IMR-90 (cell line): ENCODE measurements at regions not wholly inside any gene's neighbourhood (a gene's known extent, or its start where the extent isn't known, plus 50 kb on each side); places are given as distances from the start of the nearest gene placed in this dataset.

Source experiments
- ATAC-seq: fragments of 200-7000 bp; cut with Tn5 transposase; 2 replicates; pipeline ENCODE4 v1.9.1; 2020; ENCODE audit warnings: low read depth, mild to moderate bottlenecking, moderate library complexity
- BruUV-seq: library from RNA; stranded (reverse); fragments of 400-500 nt; replicated peaks from 2 replicates; lab custom pipeline; 2021; lab: Mats Ljungman, UMichigan
- CTCF ChIA-PET: fragments of 300-600 bp; formaldehyde crosslinking; extraction: SDS; loops from one replicate; lab custom pipeline; 2021; ENCODE audit warnings: antibody characterized with exemption; lab: Yijun Ruan, JAX
- POLR2A ChIA-PET: fragments of 300-600 bp; sonication (Branson Sonifier 250); formaldehyde crosslinking; loops from one replicate; lab custom pipeline; 2022; ENCODE audit warnings: antibody characterized with exemption; ENCODE audit not compliant: unreplicated experiment; lab: Charles Lee
- DNase-seq: peaks from one replicate; pipeline ENCODE4 v3.0.0; 2013
- H2AFZ ChIP-seq: replicated peaks from 2 replicates; pipeline ENCODE3; 2013; ENCODE audit warnings: low read length, mild to moderate bottlenecking; ENCODE audit not compliant: poor library complexity
- H2AK5ac ChIP-seq: 2 replicates; pipeline ENCODE4 v1.6.1; 2013; ENCODE audit warnings: low read depth, low read length, inconsistent platforms
- H2AK9ac ChIP-seq: replicated peaks from 2 replicates; pipeline ENCODE3; 2013; ENCODE audit warnings: mild to moderate bottlenecking, low read depth, low read length, moderate library complexity; ENCODE audit not compliant: poor library complexity
- H2BK120ac ChIP-seq: 2 replicates; pipeline ENCODE4 v1.6.1; 2013; ENCODE audit warnings: low read depth, low read length, inconsistent platforms
- H2BK15ac ChIP-seq: 3 replicates; pipeline ENCODE4 v1.6.1; 2013; ENCODE audit warnings: low read depth, low read length, inconsistent platforms
- H2BK20ac ChIP-seq: 2 replicates; pipeline ENCODE4 v1.6.1; 2013; ENCODE audit warnings: low read depth, mild to moderate bottlenecking, inconsistent platforms, low read length, moderate library complexity
- H2BK5ac ChIP-seq: 2 replicates; pipeline ENCODE4 v1.6.1; 2013; ENCODE audit warnings: mild to moderate bottlenecking, low read depth, low read length, inconsistent platforms; ENCODE audit not compliant: poor library complexity, severe bottlenecking
- H3K14ac ChIP-seq: replicated peaks from 2 replicates; pipeline ENCODE4 v1.6.1; 2013; ENCODE audit warnings: low read depth, low read length, inconsistent platforms
- H3K18ac ChIP-seq: 2 replicates; pipeline ENCODE4 v1.6.1; 2013; ENCODE audit warnings: low read depth, low read length, control low read depth
- H3K23ac ChIP-seq: 2 replicates; pipeline ENCODE4 v1.6.1; 2013; ENCODE audit warnings: low read depth, low read length, inconsistent platforms
- H3K27ac ChIP-seq: 2 replicates; pipeline ENCODE4 v1.5.1; 2013; ENCODE audit warnings: mild to moderate bottlenecking, control low read depth, low read length; ENCODE audit not compliant: insufficient read depth
- H3K27me3 ChIP-seq: 2 replicates; pipeline ENCODE4 v1.6.1; 2013; ENCODE audit warnings: low read length; ENCODE audit not compliant: control insufficient read depth, insufficient read depth
- H3K36me3 ChIP-seq: 2 replicates; pipeline ENCODE4 v1.6.1; 2013; ENCODE audit warnings: low read length, mixed read lengths; ENCODE audit not compliant: control insufficient read depth, insufficient read depth
- H3K4ac ChIP-seq: 2 replicates; pipeline ENCODE4 v1.6.1; 2013; ENCODE audit warnings: low read depth, low read length, inconsistent platforms
- H3K4me1 ChIP-seq: 2 replicates; pipeline ENCODE4 v1.6.1; 2013; ENCODE audit warnings: low read length, mixed read lengths; ENCODE audit not compliant: control insufficient read depth, insufficient read depth
- H3K4me2 ChIP-seq: 2 replicates; pipeline ENCODE4 v1.6.1; 2013; ENCODE audit warnings: low read depth, mild to moderate bottlenecking, control low read depth, low read length, moderate library complexity
- H3K4me3 ChIP-seq: 2 replicates; pipeline ENCODE4 v1.5.1; 2013; ENCODE audit warnings: low read depth, mild to moderate bottlenecking, control low read depth, low read length, moderate library complexity; ENCODE audit not compliant: insufficient read depth
- H3K56ac ChIP-seq: 2 replicates; pipeline ENCODE4 v1.6.1; 2013; ENCODE audit warnings: low read length, inconsistent platforms; ENCODE audit not compliant: insufficient read depth; ENCODE audit errors: extremely low read depth
- H3K79me1 ChIP-seq, 2 experiments: 2 replicates each; pipeline ENCODE4 v1.6.1; 2013; ENCODE audit warnings: low read length in 2 of 2, inconsistent platforms in 1 of 2, low read depth in 1 of 2
- H3K9ac ChIP-seq: 2 replicates; pipeline ENCODE4 v1.6.1; 2013; ENCODE audit warnings: low read depth, low read length, control low read depth
- H3K9me1 ChIP-seq: 2 replicates; pipeline ENCODE4 v1.6.1; 2013; ENCODE audit warnings: low read length, inconsistent platforms; ENCODE audit not compliant: insufficient read depth
- H3K9me3 ChIP-seq: 2 replicates; pipeline ENCODE4 v1.6.1; 2013; ENCODE audit warnings: low read length; ENCODE audit not compliant: control insufficient read depth, insufficient read depth
- H4K20me1 ChIP-seq: 2 replicates; pipeline ENCODE4 v1.6.1; 2013; ENCODE audit warnings: low read length, inconsistent platforms; ENCODE audit not compliant: insufficient read depth
- H4K5ac ChIP-seq: 2 replicates; pipeline ENCODE4 v1.6.1; 2013; ENCODE audit warnings: mild to moderate bottlenecking, low read depth, low read length, control low read depth
- H4K8ac ChIP-seq, 2 experiments: 2 replicates each; pipeline ENCODE4 v1.6.1; 2013; ENCODE audit warnings: low read depth in 2 of 2, low read length in 2 of 2, control low read depth in 1 of 2, inconsistent platforms in 1 of 2
- H4K91ac ChIP-seq: 2 replicates; pipeline ENCODE4 v1.6.1; 2013; ENCODE audit warnings: low read depth, low read length, inconsistent platforms; ENCODE audit not compliant: insufficient read depth
- MAZ ChIP-seq: IDR thresholded peaks from 2 replicates; pipeline ENCODE4 v1.6.1; 2012; ENCODE audit warnings: low read depth, mild to moderate bottlenecking, low read length, improper control_type of control experiment, moderate library complexity, borderline replicate concordance
- MXI1 ChIP-seq: IDR thresholded peaks from 2 replicates; pipeline ENCODE4 v1.6.1; 2012; ENCODE audit warnings: low read depth, mild to moderate bottlenecking, low read length, moderate library complexity, borderline replicate concordance
- NFE2L2 ChIP-seq: fragments of 150-350 bp; IDR thresholded peaks from 2 replicates; pipeline ENCODE4 v1.6.1; 2016; ENCODE audit warnings: low read depth, mild to moderate bottlenecking, low read length
- POLR2A ChIP-seq: IDR thresholded peaks from 2 replicates; pipeline ENCODE4 v1.6.1; 2012; ENCODE audit warnings: mild to moderate bottlenecking, low read depth, low read length
- RAD21 ChIP-seq: IDR thresholded peaks from 2 replicates; pipeline ENCODE4 v1.6.1; 2012; ENCODE audit warnings: low read length, improper control_type of control experiment
- RCOR1 ChIP-seq: IDR thresholded peaks from 2 replicates; pipeline ENCODE4 v1.6.1; 2012; ENCODE audit warnings: mild to moderate bottlenecking, low read length, improper control_type of control experiment; ENCODE audit not compliant: insufficient replicate concordance
- WGBS, 2 experiments: methylation state at CpG; one replicate each; pipeline versions ENCODE4 v1.1.5 to v1.1.7; 2013; ENCODE audit warnings: missing lambda C conversion rate in 2 of 2; ENCODE audit not compliant: insufficient read length in 1 of 2; ENCODE audit errors: extremely low coverage in 2 of 2; 5-methylcytosine and 5-hydroxymethylcytosine counted together
- dilution Hi-C: fragments of 300-500 bp; cut with HindIII; formaldehyde crosslinking; loops from one replicate; pipeline ENCODE4 v1.14.3; 2018; ENCODE audit warnings: low sequenced_read_pairs; ENCODE audit not compliant: unreplicated experiment
- in situ Hi-C: fragments of 300-500 bp; cut with MboI; formaldehyde crosslinking; loops from 3 replicates; pipeline ENCODE4 v1.14.3; 2019; ENCODE audit warnings: low sequenced_read_pairs, inconsistent platforms, mixed read lengths
- intact Hi-C: fragments of 100-400 bp; cut with micrococcal nuclease; formaldehyde crosslinking; loops from 2 replicates; pipeline ENCODE4 v1.10.0; 2022
- TF ChIP-seq, protein P1 (sequence below): conservative IDR thresholded peaks from 2 replicates; pipeline ENCODE4 v1.5.1; 2012; ENCODE audit warnings: mild to moderate bottlenecking, low read depth, low read length, improper control_type of control experiment
- TF ChIP-seq, protein P2 (sequence below): fragments of 150-350 bp; IDR thresholded peaks from 2 replicates; pipeline ENCODE4 v1.6.1; 2017; ENCODE audit warnings: mild to moderate bottlenecking, antibody characterized with exemption, low read length, low read depth

DNA sequence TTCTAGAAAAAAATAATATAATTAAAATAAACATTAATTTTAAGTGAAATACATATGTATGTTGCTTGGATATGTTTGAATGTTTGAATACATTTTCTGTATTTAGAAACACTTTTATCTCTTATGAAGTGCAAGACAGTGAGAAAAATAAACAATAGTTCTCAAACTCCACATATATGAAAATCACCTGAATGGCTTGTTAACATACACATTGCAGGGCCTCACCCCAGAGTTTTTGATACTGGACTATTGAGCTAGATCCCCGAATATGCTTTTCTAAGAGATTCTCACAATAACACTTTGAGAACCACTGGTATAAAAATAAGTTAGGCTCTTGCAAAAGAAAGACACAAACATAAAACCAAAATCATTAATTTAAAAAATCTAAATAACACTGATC is 1570.3 kb upstream of the PRR20A start:
- Histone ChIP-seq H3K9ac (no peak overlapping the region), H4K20me1 (no peaks in the 10 kb centered on the region), H4K5ac (no peak overlapping the region), H3K4ac (no peak overlapping the region), H3K9me3 (peaks cover 4% of the 10 kb centered on the region; the same call in 1 of the 2 replicates), H3K27me3 (no peaks in the 10 kb centered on the region), H3K4me3 (no peak overlapping the region), H3K4me2 (no peak overlapping the region), H2AK5ac (no peak overlapping the region), H2BK5ac (no peak overlapping the region), H2BK20ac (no peak overlapping the region), H2AK9ac (no peak overlapping the region), H3K4me1 (no peaks in the 10 kb centered on the region), H3K56ac (no peak overlapping the region), H3K36me3 (no peaks in the 10 kb centered on the region), H3K79me1 (no peaks in the 10 kb centered on the region), H3K27ac (no peak overlapping the region), H2BK120ac (no peak overlapping the region), H3K18ac (no peak overlapping the region), H3K14ac (no peak overlapping the region), H4K91ac (no peak overlapping the region), H3K9me1 (no peaks in the 10 kb centered on the region), H2BK15ac (no peak overlapping the region), H3K23ac (no peak overlapping the region), H4K8ac (no peak overlapping the region), H2AFZ (no peak overlapping the region)
- BruUV-seq: no TSS peak
- no peak for TF ChIP-seq POLR2A
- no peak for TF ChIP-seq RAD21
- TF ChIP-seq MAZ: no peak
- TF ChIP-seq RCOR1: no peak
- no peak for TF ChIP-seq NFE2L2
- TF ChIP-seq, protein P1, sequence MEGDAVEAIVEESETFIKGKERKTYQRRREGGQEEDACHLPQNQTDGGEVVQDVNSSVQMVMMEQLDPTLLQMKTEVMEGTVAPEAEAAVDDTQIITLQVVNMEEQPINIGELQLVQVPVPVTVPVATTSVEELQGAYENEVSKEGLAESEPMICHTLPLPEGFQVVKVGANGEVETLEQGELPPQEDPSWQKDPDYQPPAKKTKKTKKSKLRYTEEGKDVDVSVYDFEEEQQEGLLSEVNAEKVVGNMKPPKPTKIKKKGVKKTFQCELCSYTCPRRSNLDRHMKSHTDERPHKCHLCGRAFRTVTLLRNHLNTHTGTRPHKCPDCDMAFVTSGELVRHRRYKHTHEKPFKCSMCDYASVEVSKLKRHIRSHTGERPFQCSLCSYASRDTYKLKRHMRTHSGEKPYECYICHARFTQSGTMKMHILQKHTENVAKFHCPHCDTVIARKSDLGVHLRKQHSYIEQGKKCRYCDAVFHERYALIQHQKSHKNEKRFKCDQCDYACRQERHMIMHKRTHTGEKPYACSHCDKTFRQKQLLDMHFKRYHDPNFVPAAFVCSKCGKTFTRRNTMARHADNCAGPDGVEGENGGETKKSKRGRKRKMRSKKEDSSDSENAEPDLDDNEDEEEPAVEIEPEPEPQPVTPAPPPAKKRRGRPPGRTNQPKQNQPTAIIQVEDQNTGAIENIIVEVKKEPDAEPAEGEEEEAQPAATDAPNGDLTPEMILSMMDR: no peak
- no peak for TF ChIP-seq MXI1
- TF ChIP-seq, protein P2, sequence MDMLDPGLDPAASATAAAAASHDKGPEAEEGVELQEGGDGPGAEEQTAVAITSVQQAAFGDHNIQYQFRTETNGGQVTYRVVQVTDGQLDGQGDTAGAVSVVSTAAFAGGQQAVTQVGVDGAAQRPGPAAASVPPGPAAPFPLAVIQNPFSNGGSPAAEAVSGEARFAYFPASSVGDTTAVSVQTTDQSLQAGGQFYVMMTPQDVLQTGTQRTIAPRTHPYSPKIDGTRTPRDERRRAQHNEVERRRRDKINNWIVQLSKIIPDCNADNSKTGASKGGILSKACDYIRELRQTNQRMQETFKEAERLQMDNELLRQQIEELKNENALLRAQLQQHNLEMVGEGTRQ: no peak
- no CpG with 5 or more reads among the region's 1 CpG for WGBS, 2 experiments
- ChIA-PET CTCF (no interaction called here), POLR2A (no interaction called here)
- intact Hi-C loops (no loop called here), in situ Hi-C loops (no loop called here), dilution Hi-C loops (no loop called here)
- ATAC-seq (no peak), DNase-seq (no peak)
